Esophagus squamous epithelium (tissue), 4 donors: ENCODE measurements at regions not wholly inside any gene's neighbourhood (a gene's known extent, or its start where the extent isn't known, plus 50 kb on each side); places are given as distances from the start of the nearest gene placed in this dataset.

ENCODE experiments used
- CTCF ChIP-seq, 6 experiments: fragments of 450-650 bp in 4 of 6; fragments of 200-600 bp in 2 of 6; sonication (generic) in 2 of 6; IDR thresholded peaks; one replicate each; pipeline ENCODE4 v1.5.1; 2016 to 2019; ENCODE audit warnings: antibody characterized with exemption in 6 of 6, mild to moderate bottlenecking in 4 of 6, moderate library complexity in 4 of 6
- POLR2A ChIP-seq, 4 donors: fragments of 450-650 bp; IDR thresholded peaks; one replicate each; pipeline ENCODE4 v1.6.1; 2017; ENCODE audit warnings: antibody characterized with exemption in 4 of 4, mild to moderate bottlenecking in 4 of 4, moderate library complexity in 3 of 4

- TF ChIP-seq CTCF (IDR thresholded peaks at IDR 0.05): no peak
- TF ChIP-seq POLR2A (IDR thresholded peaks at IDR 0.05): no peak
These were observed 522.2 kb downstream of the FGF9 start for GRCh38 chr13:22193070-22193469.
